ENCODE measurements at regions not wholly inside any gene's neighbourhood (a gene's known extent, or its start where the extent isn't known, plus 50 kb on each side); places are given as distances from the start of the nearest gene placed in this dataset.

- peak in 1 of 3 donors; percentile 48 for DNase-seq (ENCODE audit: low read depth in 3 of 3, low spot score in 2 of 3)
These were observed 471.0 kb downstream of the SH2D4B start for GRCh38 chr10:81008726-81009125.

GRCh38 chr10:81009296-81009695 is 471.6 kb downstream of the SH2D4B start:
- DNase-seq (ENCODE audit: low read depth in 3 of 3, low spot score in 2 of 3): no peak

- no peak for DNase-seq (ENCODE audit: low read depth in 3 of 3, low spot score in 2 of 3)
These were observed 476.1 kb downstream of the SH2D4B start for GRCh38 chr10:81013771-81014170.

GRCh38 chr10:81019029-81019890 is 481.6 kb downstream of the SH2D4B start:
- peak in 1 of 3 donors; percentile 52 for DNase-seq (ENCODE audit: low read depth in 3 of 3, low spot score in 2 of 3)

- no peak for DNase-seq (ENCODE audit: low read depth in 3 of 3, low spot score in 2 of 3)
These were observed 483.9 kb downstream of the SH2D4B start for GRCh38 chr10:81021428-81022129.

- DNase-seq (ENCODE audit: low read depth in 3 of 3, low spot score in 2 of 3): no peak
These were observed 488.9 kb downstream of the SH2D4B start for GRCh38 chr10:81026591-81026990.

- no peak for DNase-seq (ENCODE audit: low read depth in 3 of 3, low spot score in 2 of 3)
These were observed 489.5 kb downstream of the SH2D4B start for GRCh38 chr10:81027223-81027622.

GRCh38 chr10:81027706-81028105 is 490.0 kb downstream of the SH2D4B start:
- no peak for DNase-seq (ENCODE audit: low read depth in 3 of 3, low spot score in 2 of 3)

GRCh38 chr10:81031774-81032173 is 494.1 kb downstream of the SH2D4B start:
- no peak for DNase-seq (ENCODE audit: low read depth in 3 of 3, low spot score in 2 of 3)

GRCh38 chr10:81034383-81034782 is 496.7 kb downstream of the SH2D4B start:
- DNase-seq (ENCODE audit: low read depth in 3 of 3, low spot score in 2 of 3): no peak

GRCh38 chr10:81036257-81036656 is 498.6 kb downstream of the SH2D4B start:
- no peak for DNase-seq (ENCODE audit: low read depth in 3 of 3, low spot score in 2 of 3)

- DNase-seq (ENCODE audit: low read depth in 3 of 3, low spot score in 2 of 3): no peak
These were observed 502.3 kb downstream of the SH2D4B start for GRCh38 chr10:81040031-81040430.

- DNase-seq (ENCODE audit: low read depth in 3 of 3, low spot score in 2 of 3): no peak
These were observed 503.2 kb downstream of the SH2D4B start for GRCh38 chr10:81040940-81041339.

GRCh38 chr10:81042647-81043046 is 504.9 kb downstream of the SH2D4B start:
- no peak for DNase-seq (ENCODE audit: low read depth in 3 of 3, low spot score in 2 of 3)

GRCh38 chr10:81065474-81065873 is 527.8 kb downstream of the SH2D4B start:
- no peak for DNase-seq (ENCODE audit: low read depth in 3 of 3, low spot score in 2 of 3)

- DNase-seq (ENCODE audit: low read depth in 3 of 3, low spot score in 2 of 3): no peak
These were observed 530.8 kb downstream of the SH2D4B start for GRCh38 chr10:81068460-81068859.

GRCh38 chr10:81071087-81071796 is 533.5 kb downstream of the SH2D4B start:
- DNase-seq (ENCODE audit: low read depth in 3 of 3, low spot score in 2 of 3): no peak

GRCh38 chr10:81073155-81073554 is 535.5 kb downstream of the SH2D4B start:
- no peak for DNase-seq (ENCODE audit: low read depth in 3 of 3, low spot score in 2 of 3)

- no peak for DNase-seq (ENCODE audit: low read depth in 3 of 3, low spot score in 2 of 3)
These were observed 544.4 kb downstream of the SH2D4B start for GRCh38 chr10:81081887-81082620.

- no peak for DNase-seq (ENCODE audit: low read depth in 3 of 3, low spot score in 2 of 3)
These were observed 545.1 kb downstream of the SH2D4B start for GRCh38 chr10:81082621-81083376.
